Lower leg skin (tissue), 4 donors: ENCODE measurements at regions not wholly inside any gene's neighbourhood (a gene's known extent, or its start where the extent isn't known, plus 50 kb on each side); places are given as distances from the start of the nearest gene placed in this dataset.

Source experiments
- DNase-seq, 2 donors: peaks; one replicate each; pipeline ENCODE4 v3.0.0-alpha.2; 2019; ENCODE audit warnings: low spot score in 2 of 2
- H3K4me3 ChIP-seq: fragments of 200-600 bp; sonication (generic); 2 replicates; pipeline ENCODE4 v1.5.1; 2017; ENCODE audit warnings: mild to moderate bottlenecking, low read depth; ENCODE audit not compliant: poor library complexity, severe bottlenecking
- CTCF ChIP-seq, 3 donors: fragments of 450-650 bp; IDR thresholded peaks; one replicate each; pipeline ENCODE4 v1.5.1; 2016; ENCODE audit warnings: antibody characterized with exemption in 3 of 3, mild to moderate bottlenecking in 3 of 3, moderate library complexity in 2 of 3
- POLR2A ChIP-seq, 2 donors: fragments of 450-650 bp; IDR thresholded peaks; one replicate each; pipeline ENCODE4 v1.6.1; 2016 to 2017; ENCODE audit warnings: antibody characterized with exemption in 2 of 2, mild to moderate bottlenecking in 1 of 2, moderate library complexity in 1 of 2
- WGBS, 2 donors: methylation state at CpG; one replicate each; pipeline ENCODE4 v1.1.5; 2018; 5-methylcytosine and 5-hydroxymethylcytosine counted together
- intact Hi-C: fragments of 100-400 bp; cut with DNase I; formaldehyde crosslinking; loops from one replicate; pipeline ENCODE4 v1.15.0; 2023; ENCODE audit warnings: low total_unique reads

GRCh38 chr2:67216881-67217280 lies 180.3 kb upstream of the ETAA1 start:
- TF ChIP-seq CTCF (IDR thresholded peaks at IDR 0.05) (no peak), POLR2A (IDR thresholded peaks at IDR 0.05) (no peak)
- intact Hi-C loops, result no loop called here
- no peak overlapping the region for H3K4me3 ChIP-seq
- 82 to 88% methylated on average over 1 of the region's 1 CpG for WGBS, 2 donors
- DNase-seq, result no peak

GRCh38 chr2:67217398-67217797 lies 179.7 kb upstream of the ETAA1 start:
- no peak for DNase-seq
- H3K4me3 ChIP-seq, result no peak overlapping the region
- intact Hi-C loops, result no loop called here
- TF ChIP-seq CTCF (IDR thresholded peaks at IDR 0.05) (no peak), POLR2A (IDR thresholded peaks at IDR 0.05) (no peak)

- DNase-seq, result no peak
- no peak overlapping the region for H3K4me3 ChIP-seq
- 66 to 90% methylated on average over 2 of the region's 2 CpGs for WGBS, 2 donors
- TF ChIP-seq POLR2A (IDR thresholded peaks at IDR 0.05) (no peak), CTCF (IDR thresholded peaks at IDR 0.05) (no peak)
- intact Hi-C loops, result no loop called here
Measured at GRCh38 chr2:67218056-67218455, 179.1 kb upstream of the ETAA1 start.

GRCh38 chr2:67219651-67220050 lies 177.5 kb upstream of the ETAA1 start:
- H3K4me3 ChIP-seq, result no peak overlapping the region
- DNase-seq, result no peak
- TF ChIP-seq POLR2A (IDR thresholded peaks at IDR 0.05) (no peak), CTCF (IDR thresholded peaks at IDR 0.05) (no peak)
- 62 to 84% methylated on average over 5 of the region's 5 CpGs for WGBS, 2 donors
- intact Hi-C loops, result no loop called here

GRCh38 chr2:67221266-67221665 lies 175.9 kb upstream of the ETAA1 start:
- WGBS, 2 donors, result 64 to 77% methylated on average over 4 of the region's 4 CpGs
- no peak overlapping the region for H3K4me3 ChIP-seq
- DNase-seq, result no peak
- TF ChIP-seq CTCF (IDR thresholded peaks at IDR 0.05) (no peak), POLR2A (IDR thresholded peaks at IDR 0.05) (no peak)
- intact Hi-C loops, result no loop called here

- intact Hi-C loops, result no loop called here
- WGBS, 2 donors, result 71 to 79% methylated on average over 4 of the region's 4 CpGs
- DNase-seq, result no peak
- no peak for TF ChIP-seq POLR2A (IDR thresholded peaks at IDR 0.05)
- TF ChIP-seq CTCF (IDR thresholded peaks at IDR 0.05), result no peak
- H3K4me3 ChIP-seq, result no peak overlapping the region
Measured at GRCh38 chr2:67225287-67225973, 171.7 kb upstream of the ETAA1 start.
